ENCODE measurements at regions not wholly inside any gene's neighbourhood (a gene's known extent, or its start where the extent isn't known, plus 50 kb on each side); places are given as distances from the start of the nearest gene placed in this dataset.

DNA sequence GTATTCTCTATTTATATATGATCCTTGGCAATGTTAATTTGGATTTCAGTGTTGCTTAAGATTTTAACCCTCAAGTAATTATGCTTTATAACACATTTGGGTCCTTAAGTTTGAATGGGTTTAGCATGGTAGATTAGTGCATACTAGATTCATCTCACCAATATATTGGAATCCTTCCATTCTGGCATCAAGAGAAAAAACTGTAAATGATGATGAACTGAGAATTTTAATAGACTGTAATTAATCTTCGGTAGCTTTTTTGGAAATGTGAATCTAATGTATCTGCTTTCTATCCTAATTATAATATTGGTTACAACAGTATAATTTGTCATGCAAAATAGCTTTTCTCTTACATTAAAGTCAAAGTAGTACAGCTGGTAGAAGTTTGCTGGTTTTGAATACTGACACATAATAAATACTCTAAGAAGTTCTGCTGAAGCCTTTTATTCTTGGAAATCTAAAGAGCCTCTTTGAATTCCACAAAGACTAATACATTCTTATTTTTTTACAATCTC, 279.8 kb downstream of the AMY1C start (continued):
- no peak for TF ChIP-seq ZGPAT (CRISPR knock-in tag; IDR thresholded peaks at IDR 0.05)
- TF ChIP-seq ZNF263 (CRISPR knock-in tag; IDR thresholded peaks at IDR 0.05) = no peak
- TF ChIP-seq ZNF564 (CRISPR knock-in tag; IDR thresholded peaks at IDR 0.05) = no peak
- no peak for TF ChIP-seq ZFP90 (CRISPR knock-in tag; IDR thresholded peaks at IDR 0.05; ENCODE audit: borderline replicate concordance)
- no peak for TF ChIP-seq ZNF749 (CRISPR knock-in tag; IDR thresholded peaks at IDR 0.05; ENCODE audit: borderline replicate concordance)

DNA sequence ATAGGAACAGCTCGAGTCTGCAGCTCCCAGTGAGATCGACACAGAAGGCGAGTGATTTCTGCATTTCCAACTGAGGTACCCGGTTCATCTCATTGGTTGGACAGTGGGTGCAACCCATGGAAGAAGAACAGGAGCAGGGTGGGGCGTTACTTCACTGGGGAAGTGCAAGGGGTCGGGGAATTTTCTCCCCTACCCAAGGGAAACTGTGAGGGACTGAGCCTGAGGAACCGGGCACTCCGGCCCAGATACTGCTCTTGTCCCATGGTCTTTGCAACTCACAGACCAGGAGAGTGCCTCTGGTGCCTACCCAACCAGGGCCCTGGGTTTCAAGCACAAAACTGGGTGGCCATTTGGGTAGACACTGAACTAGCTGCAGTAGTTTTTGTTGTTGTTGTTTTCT, 307.1 kb downstream of the AMY1C start:
- Histone ChIP-seq H3K79me2 (ENCODE audit: insufficient read depth, low read length) (no peaks in the 10 kb centered on the region), H3K4me3 (replicated peaks in 1 of 3; ENCODE audit: insufficient read depth in 1 of 3, low read depth in 2 of 3, low read length in 3 of 3) (peak overlapping the region in 1 of 3 experiments; percentile 7; a peak in 1 of 6 replicates), H3K27me3 (ENCODE audit: control insufficient read depth in 1 of 2, insufficient read depth in 2 of 2, low read length in 2 of 2) (no peaks in the 10 kb centered on the region), H3K9me3 (ENCODE audit: low read length) (peaks cover 5% of the 10 kb centered on the region; the same call in 1 of the 2 replicates), H3K4me1 (ENCODE audit: insufficient read depth, low read length) (0 out of 2 replicates have a peak, but pooled peaks cover 12% of the 10 kb centered on the region), H2AFZ (ENCODE audit: low read length) (no peak overlapping the region), H3K36me3 (replicated peaks in 1 of 2; ENCODE audit: control insufficient read depth in 1 of 2, insufficient read depth in 2 of 2, low read length in 2 of 2) (no peaks in the 10 kb centered on the region), H3K27ac (ENCODE audit: extremely low read length, insufficient read depth, low read length) (no peak overlapping the region), H4K20me1 (ENCODE audit: insufficient read depth, low read length) (no peaks in the 10 kb centered on the region), H3K9ac (ENCODE audit: insufficient read depth, low read depth, low read length) (no peak overlapping the region), H3K4me2 (ENCODE audit: low read depth, low read length) (peak overlapping the region; percentile 51; the same call in 1 of the 2 replicates)
- CTCF ChIA-PET (ENCODE audit: low intra/inter-chr PET ratio, low total read pairs) = no interaction called here
- in situ Hi-C loops (cut with HindIII; ENCODE audit: extremely low pct_ligation_motif_present, low pct_unique_long_range_greater_than_20kb) = no loop called here
- POLR2A ChIA-PET = no interaction called here
- no peak for TF ChIP-seq CBX2 (IDR thresholded peaks at IDR 0.05; ENCODE audit: low read depth, low read length)
- no peak for TF ChIP-seq CBX2 (CRISPR knock-in tag; IDR thresholded peaks at IDR 0.05; ENCODE audit: low read depth)
- no peak for TF ChIP-seq KDM4B (CRISPR knock-in tag; IDR thresholded peaks at IDR 0.05)
- no peak for TF ChIP-seq STAT5B (CRISPR knock-in tag; IDR thresholded peaks at IDR 0.05)
- WGBS (ENCODE audit: low lambda C conversion rate) = 19% methylated on average over 8 of the region's 8 CpGs
- peak; percentile 66 for ATAC-seq
- no TSS peak for BruUV-seq (replicated peaks)
- FAIRE-seq = no peak
- intact Hi-C loops (cut with micrococcal nuclease; ENCODE audit: unreplicated experiment) = no loop called here
- no peak for DNase-seq (ENCODE audit: low spot score)
